ENCODE measurements at regions not wholly inside any gene's neighbourhood (a gene's known extent, or its start where the extent isn't known, plus 50 kb on each side); places are given as distances from the start of the nearest gene placed in this dataset.

DNA sequence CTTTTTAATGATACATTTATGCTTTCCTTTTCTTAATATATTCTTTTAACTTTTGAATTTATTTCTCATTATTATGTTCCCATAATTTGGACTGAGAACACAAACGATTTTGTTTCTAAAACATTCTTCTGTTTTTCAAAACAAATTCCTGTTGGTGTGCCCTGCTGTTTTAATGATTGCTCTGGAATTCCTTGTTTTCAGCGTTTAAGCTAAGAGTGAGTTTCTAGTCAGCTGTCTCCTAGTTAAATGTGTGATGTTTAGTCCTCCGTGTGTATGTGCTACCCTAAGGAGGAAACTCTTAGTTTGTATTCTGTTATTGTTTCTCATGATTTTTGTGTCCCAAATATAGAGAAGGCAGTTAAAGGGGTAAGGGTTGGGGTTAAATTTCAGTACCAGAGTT is 306.1 kb upstream of the RGS17 start:
- ATAC-seq = no peak
- H3K36me3 ChIP-seq = no peaks in the 10 kb centered on the region
- no peaks in the 10 kb centered on the region for H3K9me3 ChIP-seq
- DNase-seq = no peak
- TF ChIP-seq, protein P1, sequence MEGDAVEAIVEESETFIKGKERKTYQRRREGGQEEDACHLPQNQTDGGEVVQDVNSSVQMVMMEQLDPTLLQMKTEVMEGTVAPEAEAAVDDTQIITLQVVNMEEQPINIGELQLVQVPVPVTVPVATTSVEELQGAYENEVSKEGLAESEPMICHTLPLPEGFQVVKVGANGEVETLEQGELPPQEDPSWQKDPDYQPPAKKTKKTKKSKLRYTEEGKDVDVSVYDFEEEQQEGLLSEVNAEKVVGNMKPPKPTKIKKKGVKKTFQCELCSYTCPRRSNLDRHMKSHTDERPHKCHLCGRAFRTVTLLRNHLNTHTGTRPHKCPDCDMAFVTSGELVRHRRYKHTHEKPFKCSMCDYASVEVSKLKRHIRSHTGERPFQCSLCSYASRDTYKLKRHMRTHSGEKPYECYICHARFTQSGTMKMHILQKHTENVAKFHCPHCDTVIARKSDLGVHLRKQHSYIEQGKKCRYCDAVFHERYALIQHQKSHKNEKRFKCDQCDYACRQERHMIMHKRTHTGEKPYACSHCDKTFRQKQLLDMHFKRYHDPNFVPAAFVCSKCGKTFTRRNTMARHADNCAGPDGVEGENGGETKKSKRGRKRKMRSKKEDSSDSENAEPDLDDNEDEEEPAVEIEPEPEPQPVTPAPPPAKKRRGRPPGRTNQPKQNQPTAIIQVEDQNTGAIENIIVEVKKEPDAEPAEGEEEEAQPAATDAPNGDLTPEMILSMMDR (IDR thresholded peaks at IDR 0.05) = no peak
- no peaks in the 10 kb centered on the region for H3K27me3 ChIP-seq (ENCODE audit: low read depth)
- H3K4me3 ChIP-seq = no peak overlapping the region
- no peak overlapping the region for H3K27ac ChIP-seq
- H3K4me1 ChIP-seq = no peaks in the 10 kb centered on the region
- intact Hi-C loops (cut with DNase I) = no loop called here

GRCh38 chr6:153436351-153436750 is 305.3 kb upstream of the RGS17 start:
- no peaks in the 10 kb centered on the region for H3K4me1 ChIP-seq
- no peak for ATAC-seq
- H3K36me3 ChIP-seq = no peaks in the 10 kb centered on the region
- H3K27ac ChIP-seq = no peak overlapping the region
- H3K4me3 ChIP-seq = no peak overlapping the region
- H3K27me3 ChIP-seq (ENCODE audit: low read depth) = no peaks in the 10 kb centered on the region
- no peaks in the 10 kb centered on the region for H3K9me3 ChIP-seq
- no peak for DNase-seq
- TF ChIP-seq, protein P1 (IDR thresholded peaks at IDR 0.05) = no peak
- intact Hi-C loops (cut with DNase I) = no loop called here

- H3K4me1 ChIP-seq = no peaks in the 10 kb centered on the region
- no peak overlapping the region for H3K4me3 ChIP-seq
- no peaks in the 10 kb centered on the region for H3K36me3 ChIP-seq
- DNase-seq (no peak), ATAC-seq (no peak)
- TF ChIP-seq, protein P1 (IDR thresholded peaks at IDR 0.05) = no peak
- H3K27me3 ChIP-seq (ENCODE audit: low read depth) = no peaks in the 10 kb centered on the region
- H3K9me3 ChIP-seq = no peaks in the 10 kb centered on the region
- no peak overlapping the region for H3K27ac ChIP-seq
- intact Hi-C loops (cut with DNase I) = no loop called here
Observed at GRCh38 chr6:153435787-153436186, 304.7 kb upstream of the RGS17 start.

DNA sequence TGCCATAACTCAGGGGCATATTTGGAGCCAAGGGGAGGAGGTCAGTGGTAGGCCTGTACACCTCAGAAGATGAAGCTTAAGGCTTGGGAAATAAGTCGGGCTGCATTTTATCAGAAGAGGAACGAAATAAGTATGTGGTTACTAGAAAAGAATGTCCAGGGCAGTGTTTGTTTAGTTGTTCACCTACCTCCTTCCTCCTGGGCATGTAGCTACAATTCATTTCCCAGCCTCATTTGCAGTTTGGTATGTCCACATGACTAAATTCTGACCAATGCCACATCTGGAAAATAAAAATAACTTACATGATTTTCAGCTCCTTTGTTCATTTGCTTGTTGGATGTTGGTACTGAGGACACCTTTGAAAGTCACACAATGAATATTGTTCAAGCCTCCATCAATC is 294.5 kb upstream of the RGS17 start:
- Histone ChIP-seq H3K36me3 (no peaks in the 10 kb centered on the region), H3K27me3 (ENCODE audit: low read depth) (no peaks in the 10 kb centered on the region), H3K27ac (no peak overlapping the region), H3K9me3 (peaks cover 4% of the 10 kb centered on the region), H3K4me1 (no peaks in the 10 kb centered on the region), H3K4me3 (no peak overlapping the region)
- ATAC-seq (no peak), DNase-seq (no peak)
- intact Hi-C loops (cut with DNase I) = no loop called here
- TF ChIP-seq, protein P1 (IDR thresholded peaks at IDR 0.05) = no peak

DNA sequence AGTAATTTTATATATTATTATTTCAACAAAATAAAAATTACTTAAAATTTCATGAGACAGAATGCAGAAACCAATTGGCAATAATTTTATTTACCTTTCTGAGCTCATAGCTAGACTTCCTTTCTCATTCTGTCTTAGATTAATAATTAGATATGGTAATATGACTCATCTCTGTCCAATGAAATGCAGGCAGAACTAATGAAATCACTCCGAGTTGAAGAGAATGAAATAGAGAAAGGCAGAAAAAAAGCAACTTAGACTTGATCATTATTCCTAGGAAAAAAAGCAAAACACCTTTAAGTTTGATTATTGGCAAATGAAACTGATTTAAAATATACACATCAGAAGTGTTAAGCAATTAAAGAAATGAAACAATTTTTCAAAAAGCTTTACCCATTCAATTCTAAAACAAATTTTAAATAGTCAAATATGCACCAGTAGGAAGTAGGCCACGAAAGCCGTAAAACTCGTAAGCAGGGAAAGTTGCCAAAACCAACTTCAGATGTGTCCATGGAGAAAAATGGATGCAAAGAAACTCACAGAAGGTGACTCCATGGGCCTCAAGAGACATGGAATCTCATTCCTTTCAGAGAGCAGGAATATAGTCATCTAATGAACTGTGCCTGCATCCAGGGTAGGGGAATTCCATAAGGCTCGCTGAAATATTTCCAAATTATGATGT is 293.8 kb upstream of the RGS17 start:
- Histone ChIP-seq H3K4me3 (no peak overlapping the region), H3K27ac (no peak overlapping the region), H3K27me3 (ENCODE audit: low read depth) (no peaks in the 10 kb centered on the region), H3K4me1 (no peaks in the 10 kb centered on the region), H3K9me3 (no peaks in the 10 kb centered on the region), H3K36me3 (no peaks in the 10 kb centered on the region)
- intact Hi-C loops (cut with DNase I) = no loop called here
- TF ChIP-seq, protein P1 (IDR thresholded peaks at IDR 0.05) = no peak
- DNase-seq (no peak), ATAC-seq (no peak)
